Stomach (tissue), 8 donors: ENCODE measurements at regions not wholly inside any gene's neighbourhood (a gene's known extent, or its start where the extent isn't known, plus 50 kb on each side); places are given as distances from the start of the nearest gene placed in this dataset.

Experiments
- DNase-seq, 2 donors: peaks; one replicate each; pipeline versions ENCODE4 v3.0.0 to v3.0.0-alpha.2; 2013 to 2019
- H3K27ac ChIP-seq, 5 donors: fragments of 200-600 bp in 4 of 5; sonication (generic) in 4 of 5; one replicate each; pipeline ENCODE4 v1.5.1; 2013 to 2019; ENCODE audit warnings: mild to moderate bottlenecking in 1 of 5, moderate library complexity in 1 of 5
- H3K27me3 ChIP-seq, 3 donors: fragments of 200-600 bp; sonication (generic); one replicate each; pipeline ENCODE4 v1.5.1; 2017 to 2019; ENCODE audit warnings: mixed run types in 1 of 3
- H3K36me3 ChIP-seq, 4 donors: fragments of 200-600 bp; sonication (generic); 1 replicate in 3 of 4; 2 replicates in 1 of 4; pipeline ENCODE4 v1.5.1; 2016 to 2019
- H3K4me1 ChIP-seq, 4 donors: fragments of 200-600 bp; sonication (generic); one replicate each; pipeline ENCODE4 v1.5.1; 2016 to 2019
- H3K4me3 ChIP-seq, 4 donors: fragments of 200-600 bp; sonication (generic) in 3 of 4; one replicate each; pipeline ENCODE4 v1.5.1; 2016 to 2019; ENCODE audit warnings: mild to moderate bottlenecking in 1 of 4
- H3K9me3 ChIP-seq, 4 donors: fragments of 200-600 bp; sonication (generic); one replicate each; pipeline ENCODE4 v1.5.1; 2016 to 2019
- CTCF ChIP-seq, 7 experiments: fragments of 450-650 bp in 4 of 7; fragments of 200-600 bp in 3 of 7; sonication (generic) in 3 of 7; IDR thresholded peaks; one replicate each; pipeline ENCODE4 v1.5.1; 2016 to 2019; ENCODE audit warnings: antibody characterized with exemption in 7 of 7, control low read depth in 2 of 7, mild to moderate bottlenecking in 1 of 7
- EP300 ChIP-seq: sonication (generic); formaldehyde crosslinking; IDR thresholded peaks from one replicate; pipeline ENCODE4 v1.6.1; 2017; ENCODE audit warnings: antibody characterized with exemption
- POLR2A ChIP-seq, 4 donors: fragments of 450-650 bp; IDR thresholded peaks; one replicate each; pipeline ENCODE4 v1.6.1; 2016; ENCODE audit warnings: antibody characterized with exemption in 4 of 4, control low read depth in 2 of 4, mild to moderate bottlenecking in 1 of 4, moderate library complexity in 1 of 4
- POLR2AphosphoS5 ChIP-seq, 3 donors: sonication (generic); formaldehyde crosslinking; IDR thresholded peaks; one replicate each; pipeline ENCODE4 v1.6.1; 2016; ENCODE audit warnings: antibody characterized with exemption in 3 of 3
- WGBS, 5 donors: extraction: QIAGEN DNeasy Blood & Tissue Kit in 3 of 5; methylation state at CpG; one replicate each; pipeline versions ENCODE4 v1.1.5 to v1.1.7; 2013 to 2018; 5-methylcytosine and 5-hydroxymethylcytosine counted together
- intact Hi-C: fragments of 100-400 bp; cut with DNase I; formaldehyde crosslinking; loops from one replicate; pipeline ENCODE4 v1.15.1; 2023; ENCODE audit warnings: low total_unique reads
- donor health status: healthy with polysubstance abuse.
- donor health status: Bipolar disorder and iron deficiency.
- donor health status: healthy.

GRCh38 chr16:51085271-51085670, 65.8 kb downstream of the SALL1 start:
- Histone ChIP-seq H3K9me3 (no peaks in the 10 kb centered on the region), H3K27ac (no peak overlapping the region), H3K36me3 (no peaks in the 10 kb centered on the region), H3K27me3 (no peaks in the 10 kb centered on the region), H3K4me3 (no peak overlapping the region), H3K4me1 (no peaks in the 10 kb centered on the region)
- no peak for TF ChIP-seq CTCF (IDR thresholded peaks at IDR 0.05)
- no peak for TF ChIP-seq POLR2A (IDR thresholded peaks at IDR 0.05)
- no peak for TF ChIP-seq EP300
- no peak for TF ChIP-seq POLR2AphosphoS5 (IDR thresholded peaks at IDR 0.05)
- DNase-seq: no peak
- 75 to 95% (median 80%) methylated on average over 4 of the region's 4 CpGs for WGBS, 5 donors
- intact Hi-C loops: no loop called here

GRCh38 chr16:51084074-51084928, 66.8 kb downstream of the SALL1 start:
- Histone ChIP-seq H3K4me3 (no peak overlapping the region), H3K27ac (no peak overlapping the region), H3K4me1 (no peaks in the 10 kb centered on the region), H3K27me3 (no peaks in the 10 kb centered on the region), H3K9me3 (no peaks in the 10 kb centered on the region), H3K36me3 (no peaks in the 10 kb centered on the region)
- TF ChIP-seq POLR2AphosphoS5 (IDR thresholded peaks at IDR 0.05): no peak
- no peak for TF ChIP-seq EP300
- TF ChIP-seq CTCF (IDR thresholded peaks at IDR 0.05): no peak
- TF ChIP-seq POLR2A (IDR thresholded peaks at IDR 0.05): no peak
- no peak for DNase-seq
- intact Hi-C loops: no loop called here
- WGBS, 5 donors: 56 to 76% (median 58%) methylated on average over 3 of the region's 3 CpGs

- Histone ChIP-seq H3K27ac (no peak overlapping the region), H3K4me3 (no peak overlapping the region), H3K9me3 (peaks cover 0 to 7% (median 5%) of the 10 kb centered on the region in 4 donors), H3K36me3 (no peaks in the 10 kb centered on the region), H3K27me3 (no peaks in the 10 kb centered on the region), H3K4me1 (no peaks in the 10 kb centered on the region)
- no peak for TF ChIP-seq CTCF (IDR thresholded peaks at IDR 0.05)
- TF ChIP-seq EP300: no peak
- no peak for TF ChIP-seq POLR2A (IDR thresholded peaks at IDR 0.05)
- no peak for TF ChIP-seq POLR2AphosphoS5 (IDR thresholded peaks at IDR 0.05)
- DNase-seq: no peak
- 46 to 58% (median 49%) methylated on average over 4 of the region's 4 CpGs for WGBS, 5 donors
- intact Hi-C loops: no loop called here
Measured at GRCh38 chr16:51072591-51072990, 78.5 kb downstream of the SALL1 start.

GRCh38 chr16:51071326-51071725, 79.7 kb downstream of the SALL1 start:
- DNase-seq: no peak
- intact Hi-C loops: no loop called here
- Histone ChIP-seq H3K4me1 (no peaks in the 10 kb centered on the region), H3K9me3 (no peaks in the 10 kb centered on the region), H3K4me3 (no peak overlapping the region), H3K27me3 (no peaks in the 10 kb centered on the region), H3K36me3 (no peaks in the 10 kb centered on the region), H3K27ac (no peak overlapping the region)
- TF ChIP-seq EP300 (no peak), CTCF (IDR thresholded peaks at IDR 0.05) (no peak), POLR2A (IDR thresholded peaks at IDR 0.05) (no peak), POLR2AphosphoS5 (IDR thresholded peaks at IDR 0.05) (no peak)
- 73 to 88% (median 84%) methylated on average over 9 of the region's 9 CpGs for WGBS, 5 donors
